GM23248 (cell line): ENCODE measurements at regions not wholly inside any gene's neighbourhood (a gene's known extent, or its start where the extent isn't known, plus 50 kb on each side); places are given as distances from the start of the nearest gene placed in this dataset.

Experiments used
- EZH2 ChIP-seq: fragments of 200-600 bp; sonication (generic); IDR thresholded peaks from 2 replicates; pipeline ENCODE4 v1.6.1; 2018; ENCODE audit warnings: antibody characterized with exemption, mild to moderate bottlenecking; ENCODE audit not compliant: insufficient read depth, poor library complexity, severe bottlenecking
- EZH2phosphoT487 ChIP-seq: fragments of 200-600 bp; sonication (generic); IDR thresholded peaks from 2 replicates; pipeline ENCODE4 v1.6.1; 2018; ENCODE audit warnings: antibody characterized with exemption, moderate library complexity, mild to moderate bottlenecking, low read depth; ENCODE audit not compliant: insufficient read depth

DNA sequence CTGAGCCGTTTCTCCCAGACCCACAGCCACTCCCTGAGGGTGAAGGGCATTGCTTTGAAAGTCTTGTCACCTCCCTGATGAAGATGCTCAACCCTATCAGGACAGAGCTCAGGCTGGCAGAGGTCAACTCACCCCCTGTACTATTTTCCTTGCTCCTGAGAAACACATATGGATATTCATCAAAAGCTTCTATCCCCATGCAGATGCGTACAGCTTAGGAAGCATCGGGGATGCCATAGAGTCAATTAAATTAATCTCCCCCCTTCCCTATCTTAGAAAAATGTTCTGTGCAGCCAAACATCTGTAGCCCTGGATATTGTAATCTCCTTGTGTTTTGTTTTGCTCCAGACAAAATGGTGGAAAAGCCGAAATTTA is 67.2 kb downstream of the EMX2 start:
- no peak for TF ChIP-seq EZH2
- no peak for TF ChIP-seq EZH2phosphoT487
